ENCODE measurements at regions not wholly inside any gene's neighbourhood (a gene's known extent, or its start where the extent isn't known, plus 50 kb on each side); places are given as distances from the start of the nearest gene placed in this dataset.
"Not testable (repeated sequence)": the region's sequence is repeated elsewhere in the genome, so short reads cannot be mapped to it uniquely, and the experiment has no call there.

DNA sequence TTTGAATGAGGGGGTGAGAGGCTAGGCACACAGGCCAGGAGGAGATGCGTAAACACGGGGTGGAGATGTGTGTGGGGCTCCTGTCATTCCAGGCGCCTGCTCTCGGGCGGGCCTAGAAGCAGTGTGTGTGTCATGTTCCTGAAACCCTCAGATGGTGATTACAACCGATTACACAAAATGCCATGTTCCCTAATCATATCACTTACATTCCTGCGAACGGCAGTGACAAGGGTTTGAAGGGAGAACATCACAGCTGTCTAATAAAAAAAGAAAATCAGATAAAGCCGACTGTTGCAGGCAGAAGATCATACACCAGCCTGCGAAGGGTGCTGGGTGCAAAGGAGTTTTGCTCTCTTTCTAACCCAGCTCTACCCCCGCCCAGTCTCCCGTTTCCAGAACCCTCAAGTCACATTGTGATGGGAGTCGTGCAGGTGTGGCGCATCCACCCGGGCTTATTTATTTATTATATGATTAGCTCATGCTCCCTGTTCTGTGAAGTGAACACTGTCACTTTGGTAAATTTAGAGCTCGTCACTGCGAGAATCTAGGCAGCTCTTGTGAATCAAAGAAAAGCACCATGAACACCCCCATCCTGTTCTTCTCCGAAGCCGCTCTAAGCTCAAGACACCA, 140.3 kb downstream of the NR2F2 start:
- no peak for DNase-seq (ENCODE audit: low spot score)

- DNase-seq (ENCODE audit: low spot score) = no peak
These were observed 142.2 kb downstream of the NR2F2 start for GRCh38 chr15:96472681-96473080.

DNA sequence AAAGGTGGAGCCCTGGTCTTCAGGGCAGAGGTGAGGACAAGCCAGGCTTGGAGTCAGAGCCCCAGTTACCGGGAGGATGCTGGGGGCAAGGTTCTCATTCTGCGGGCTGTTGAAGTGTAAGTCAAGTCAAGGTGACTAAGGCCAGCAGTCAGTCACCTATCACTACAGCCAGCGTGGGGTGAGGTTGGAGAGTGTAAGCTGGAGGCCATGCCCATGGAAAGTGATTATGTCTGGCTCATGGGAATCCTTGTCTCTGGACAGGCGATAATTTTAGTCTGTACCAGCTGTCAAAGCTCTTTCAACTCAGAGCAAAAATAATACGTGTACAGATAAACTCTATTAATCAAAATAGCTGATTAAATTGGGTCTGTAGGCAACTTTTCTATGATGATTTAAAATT, 143.1 kb downstream of the NR2F2 start:
- no peak for DNase-seq (ENCODE audit: low spot score)

DNA sequence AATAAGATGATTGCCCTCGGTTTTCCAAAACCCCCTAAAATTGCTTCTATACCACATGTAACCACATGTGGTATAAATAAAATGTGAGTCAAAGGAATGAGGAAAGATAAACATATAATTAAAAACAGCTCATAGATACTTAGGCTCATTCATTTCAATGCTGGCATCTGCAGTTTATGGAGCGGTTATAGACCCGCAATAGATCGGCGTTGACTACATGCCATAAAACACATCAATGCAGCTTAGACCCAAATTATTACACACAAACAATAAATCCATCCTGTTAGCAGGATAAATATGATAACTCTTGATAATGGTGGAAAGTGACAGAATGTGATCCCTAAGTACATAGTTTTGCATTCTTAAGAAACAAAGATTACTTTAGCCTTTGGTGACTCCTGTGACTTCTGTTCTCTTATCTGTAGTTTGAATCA, 143.7 kb downstream of the NR2F2 start:
- no peak for DNase-seq (ENCODE audit: low spot score)

DNA sequence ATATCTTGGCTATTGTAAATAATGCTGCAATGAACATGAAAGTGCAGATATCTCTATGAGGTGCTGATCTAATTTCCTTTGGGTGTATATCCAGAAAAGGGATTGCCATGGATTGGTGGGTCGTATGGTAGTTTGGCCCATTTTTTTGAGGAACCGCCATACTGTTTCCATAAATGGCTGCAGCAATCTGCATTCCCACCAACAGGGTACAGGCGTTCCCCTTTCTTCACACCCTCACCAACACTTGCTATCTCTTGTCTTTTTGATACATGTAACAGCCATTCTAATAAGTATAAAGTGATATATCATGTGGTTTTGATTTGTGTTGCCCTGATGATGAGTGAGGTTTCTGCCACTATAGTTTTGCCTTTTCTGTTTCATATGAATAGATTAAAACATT, 146.7 kb downstream of the NR2F2 start:
- DNase-seq (ENCODE audit: low spot score) = no peak

GRCh38 chr15:96484412-96484811, 153.9 kb downstream of the NR2F2 start:
- not testable (repeated sequence) for DNase-seq (ENCODE audit: low spot score)

DNA sequence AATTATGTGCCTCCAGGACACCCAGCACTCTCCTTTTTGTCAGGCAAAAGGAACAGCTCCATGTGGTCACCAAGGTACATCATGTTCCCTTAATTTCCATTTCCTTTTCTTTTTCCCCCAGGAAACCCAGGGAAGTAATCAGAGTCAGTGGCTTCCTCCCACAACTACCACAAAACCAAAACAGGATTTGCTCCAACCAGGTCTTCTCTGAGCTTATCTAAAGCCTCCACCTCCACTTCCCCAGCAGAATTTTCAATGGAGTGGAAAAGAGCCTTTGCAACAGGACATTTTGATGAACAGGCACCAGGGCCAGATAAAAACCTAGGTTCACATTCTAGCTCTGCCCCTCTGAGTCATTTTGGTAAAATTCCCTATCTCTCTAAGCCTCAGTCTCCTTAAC, 154.3 kb downstream of the NR2F2 start:
- no peak for DNase-seq (ENCODE audit: low spot score)

- DNase-seq (ENCODE audit: low spot score) = no peak
These were observed 156.7 kb downstream of the NR2F2 start for GRCh38 chr15:96487245-96487644.

- not testable (repeated sequence) for DNase-seq (ENCODE audit: low spot score)
These were observed 160.7 kb downstream of the NR2F2 start for GRCh38 chr15:96491066-96491699.

DNA sequence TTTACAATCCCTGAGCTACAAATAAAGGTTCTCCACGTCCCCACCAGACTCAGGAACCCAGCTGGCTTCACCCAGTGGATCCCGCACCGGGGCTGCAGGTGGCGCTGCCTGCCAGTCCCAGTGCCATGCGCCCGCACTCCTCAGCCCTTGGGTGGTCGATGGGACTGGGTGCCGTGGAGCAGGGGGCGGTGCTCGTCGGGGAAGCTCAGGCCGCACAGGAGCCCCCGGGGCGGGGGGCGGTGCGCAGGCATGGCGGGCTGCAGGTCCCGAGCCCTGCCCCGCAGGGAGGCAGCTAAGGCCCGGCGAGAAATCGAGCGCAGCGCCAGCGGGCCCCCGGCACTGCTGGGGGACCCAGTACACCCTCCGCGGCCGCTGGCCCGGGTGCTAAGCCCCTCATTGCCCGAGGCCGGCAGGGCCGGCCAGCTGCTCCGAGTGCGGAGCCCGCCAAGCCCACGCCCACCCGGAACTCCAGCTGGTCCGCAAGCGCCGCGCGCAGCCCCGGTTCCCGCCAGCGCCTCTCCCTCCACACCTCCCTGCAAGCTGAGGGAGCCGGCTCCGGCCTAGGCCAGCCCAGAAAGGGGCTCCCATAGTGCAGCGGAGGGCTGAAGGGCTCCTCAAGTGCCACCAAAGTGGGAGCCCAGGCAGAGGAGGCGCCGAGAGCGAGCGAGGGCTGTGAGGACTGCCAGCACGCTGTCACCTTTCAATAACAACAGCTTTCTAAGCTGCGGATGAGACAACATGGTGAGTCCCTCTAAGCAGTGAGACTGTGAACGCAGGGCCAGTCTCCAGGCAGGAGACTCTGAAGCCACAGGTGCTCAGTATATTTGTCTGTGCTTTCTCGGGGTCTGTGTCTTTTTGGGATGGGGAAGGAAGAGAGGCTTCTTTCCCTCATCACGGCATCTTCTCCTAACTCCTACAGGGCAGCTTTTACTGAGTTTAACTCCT, 161.5 kb downstream of the NR2F2 start:
- DNase-seq (ENCODE audit: low spot score) = not testable (repeated sequence)

GRCh38 chr15:96494505-96494904, 164.0 kb downstream of the NR2F2 start:
- DNase-seq (ENCODE audit: low spot score) = no peak

GRCh38 chr15:96495386-96495785, 164.9 kb downstream of the NR2F2 start:
- DNase-seq (ENCODE audit: low spot score) = no peak

DNA sequence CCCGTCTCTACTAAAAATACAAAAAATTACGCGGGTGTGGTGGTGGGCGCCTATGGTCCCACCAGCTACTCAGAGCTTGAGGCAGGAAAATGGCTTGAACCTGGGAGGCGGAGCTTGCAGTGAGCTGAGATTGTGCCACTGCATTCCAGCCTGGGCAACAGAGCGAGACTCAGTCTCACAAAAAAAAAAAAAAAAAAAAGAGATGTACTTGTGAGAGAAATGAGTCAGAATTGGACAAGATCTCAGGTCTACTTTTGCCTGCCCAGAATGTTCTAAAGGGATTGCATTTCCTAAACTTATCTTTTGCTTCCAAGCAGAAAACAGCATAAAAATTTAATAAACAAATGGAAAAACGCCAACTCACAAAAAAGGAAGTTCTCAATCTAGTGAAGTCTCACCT, 167.5 kb downstream of the NR2F2 start:
- DNase-seq (ENCODE audit: low spot score) = no peak

- DNase-seq (ENCODE audit: low spot score) = no peak
These were observed 170.0 kb downstream of the NR2F2 start for GRCh38 chr15:96500508-96500907.

GRCh38 chr15:96501362-96501761, 170.9 kb downstream of the NR2F2 start:
- no peak for DNase-seq (ENCODE audit: low spot score)

GRCh38 chr15:96502196-96502595, 171.7 kb downstream of the NR2F2 start:
- DNase-seq (ENCODE audit: low spot score) = no peak

DNA sequence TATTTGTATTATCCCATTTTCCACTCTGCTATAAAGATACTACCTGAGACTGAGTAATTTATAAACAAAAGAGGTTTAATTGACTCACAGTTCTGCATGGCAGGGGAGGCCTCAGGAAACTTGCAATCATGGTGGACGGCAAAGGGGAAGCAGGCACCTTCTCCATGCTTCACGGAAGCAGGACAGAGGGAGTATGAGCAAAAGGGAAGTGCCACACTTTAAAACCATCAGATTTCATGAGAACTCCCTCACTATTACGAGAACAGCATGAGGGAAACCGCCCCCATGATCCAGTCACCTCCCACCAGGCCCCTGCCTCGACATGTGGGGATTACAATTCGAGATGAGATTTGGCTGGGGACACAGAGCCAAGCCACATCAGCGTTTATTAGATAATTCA, 172.8 kb downstream of the NR2F2 start:
- DNase-seq (ENCODE audit: low spot score) = no peak

GRCh38 chr15:96504371-96504770, 173.9 kb downstream of the NR2F2 start:
- no peak for DNase-seq (ENCODE audit: low spot score)

DNA sequence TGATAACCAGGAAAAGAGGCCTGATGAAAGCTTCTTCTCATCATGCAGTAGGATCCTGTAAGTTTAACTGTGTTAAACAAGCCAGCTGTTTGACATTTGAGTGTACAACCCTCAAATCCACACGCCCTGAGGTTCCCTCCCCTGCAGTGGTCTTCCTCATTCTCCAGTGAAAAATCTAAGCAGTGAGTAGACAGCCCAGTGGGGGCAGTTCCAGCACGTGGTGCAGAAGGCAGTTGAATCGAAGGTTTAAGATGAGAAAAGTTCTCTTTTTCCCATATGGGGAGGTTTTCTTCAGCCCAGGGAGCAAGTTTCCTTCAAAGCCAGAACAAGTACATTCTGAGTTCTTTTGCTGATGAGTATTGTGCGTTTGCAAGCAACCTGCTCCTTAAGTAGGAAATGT, 174.5 kb downstream of the NR2F2 start:
- DNase-seq (ENCODE audit: low spot score) = no peak

DNA sequence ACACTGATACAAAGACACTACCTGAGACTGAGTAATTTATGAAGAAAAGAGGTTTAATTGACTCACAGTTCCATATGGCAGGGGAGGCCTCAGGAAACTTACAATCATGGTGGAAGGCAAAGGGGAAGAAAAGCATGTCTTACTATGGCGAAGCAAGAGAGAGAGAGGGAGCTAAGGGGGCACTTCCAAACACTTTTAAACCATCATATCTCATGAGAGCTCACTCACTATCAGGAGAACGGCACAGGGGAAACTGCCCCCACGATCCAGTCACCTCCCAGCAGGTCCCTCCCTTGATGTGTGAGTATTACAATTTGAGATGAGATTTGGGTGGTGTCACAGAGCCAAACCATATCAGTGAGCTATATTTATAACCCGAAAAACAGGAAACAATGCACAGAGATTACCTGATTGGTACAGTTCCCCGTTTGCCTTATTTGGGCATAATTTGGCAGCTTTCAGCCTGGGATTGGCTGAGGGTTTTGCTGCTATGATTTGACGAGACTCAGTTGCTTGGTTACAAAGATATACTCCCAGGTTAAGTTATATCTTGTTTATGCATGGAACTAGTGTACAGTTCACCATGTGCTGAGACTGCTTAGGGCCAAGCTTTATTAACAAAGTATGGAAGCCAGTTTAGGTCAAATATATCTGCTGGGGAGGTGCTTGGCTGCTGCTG, 184.2 kb downstream of the NR2F2 start:
- no peak for DNase-seq (ENCODE audit: low spot score)

DNA sequence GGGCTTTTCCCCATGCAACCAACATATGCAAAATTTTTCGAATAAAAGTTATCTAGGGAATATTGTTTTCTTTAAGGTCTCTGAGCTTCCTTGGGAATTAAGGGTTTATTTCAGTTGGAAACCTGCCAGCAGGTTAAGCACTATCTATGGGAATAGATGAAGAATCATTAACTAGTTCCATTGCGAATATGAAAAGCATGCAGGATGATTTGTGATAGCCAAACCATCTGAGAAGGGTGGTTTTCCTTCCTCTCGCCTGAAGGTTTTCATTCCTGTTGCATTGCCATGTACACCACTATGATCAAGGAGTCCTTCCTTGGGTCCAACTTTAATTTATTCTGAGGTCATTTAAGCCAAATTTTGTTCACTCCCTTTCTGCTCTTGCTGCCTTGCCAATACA, 184.9 kb downstream of the NR2F2 start:
- DNase-seq (ENCODE audit: low spot score) = no peak

GRCh38 chr15:96521386-96521785, 190.9 kb downstream of the NR2F2 start:
- DNase-seq (ENCODE audit: low spot score) = no peak
